ENCODE measurements at regions not wholly inside any gene's neighbourhood (a gene's known extent, or its start where the extent isn't known, plus 50 kb on each side); places are given as distances from the start of the nearest gene placed in this dataset.

- no peak for DNase-seq
- no peaks in the 10 kb centered on the region for H3K4me1 ChIP-seq (ENCODE audit: insufficient read depth, low read length)
- no peaks in the 10 kb centered on the region for H3K9me3 ChIP-seq (ENCODE audit: insufficient read depth, low read length, severe bottlenecking)
- no peak overlapping the region for H3K27ac ChIP-seq (ENCODE audit: low read length)
- H3K9ac ChIP-seq (ENCODE audit: low read depth, low read length): no peak overlapping the region
- no peak overlapping the region for H2AFZ ChIP-seq (ENCODE audit: low read depth, low read length)
- no peak for ATAC-seq (ENCODE audit: insufficient read depth, low read depth)
- H3K4me2 ChIP-seq (ENCODE audit: insufficient read depth, low read length): no peak overlapping the region
- TF ChIP-seq, protein P1, sequence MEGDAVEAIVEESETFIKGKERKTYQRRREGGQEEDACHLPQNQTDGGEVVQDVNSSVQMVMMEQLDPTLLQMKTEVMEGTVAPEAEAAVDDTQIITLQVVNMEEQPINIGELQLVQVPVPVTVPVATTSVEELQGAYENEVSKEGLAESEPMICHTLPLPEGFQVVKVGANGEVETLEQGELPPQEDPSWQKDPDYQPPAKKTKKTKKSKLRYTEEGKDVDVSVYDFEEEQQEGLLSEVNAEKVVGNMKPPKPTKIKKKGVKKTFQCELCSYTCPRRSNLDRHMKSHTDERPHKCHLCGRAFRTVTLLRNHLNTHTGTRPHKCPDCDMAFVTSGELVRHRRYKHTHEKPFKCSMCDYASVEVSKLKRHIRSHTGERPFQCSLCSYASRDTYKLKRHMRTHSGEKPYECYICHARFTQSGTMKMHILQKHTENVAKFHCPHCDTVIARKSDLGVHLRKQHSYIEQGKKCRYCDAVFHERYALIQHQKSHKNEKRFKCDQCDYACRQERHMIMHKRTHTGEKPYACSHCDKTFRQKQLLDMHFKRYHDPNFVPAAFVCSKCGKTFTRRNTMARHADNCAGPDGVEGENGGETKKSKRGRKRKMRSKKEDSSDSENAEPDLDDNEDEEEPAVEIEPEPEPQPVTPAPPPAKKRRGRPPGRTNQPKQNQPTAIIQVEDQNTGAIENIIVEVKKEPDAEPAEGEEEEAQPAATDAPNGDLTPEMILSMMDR (IDR thresholded peaks at IDR 0.05; ENCODE audit: borderline replicate concordance, extremely low read depth, low read length, poor library complexity, severe bottlenecking): no peak
- no peak for TF ChIP-seq EZH2 (IDR thresholded peaks at IDR 0.05; ENCODE audit: borderline replicate concordance, low read depth, low read length, severe bottlenecking)
- no peaks in the 10 kb centered on the region for H3K36me3 ChIP-seq (ENCODE audit: insufficient read depth, low read length)
- H4K20me1 ChIP-seq (ENCODE audit: insufficient read depth, low read length): no peaks in the 10 kb centered on the region
- no peaks in the 10 kb centered on the region for H3K79me2 ChIP-seq (ENCODE audit: insufficient read depth, low read length)
- H3K27me3 ChIP-seq (ENCODE audit: insufficient read depth, low read length, poor library complexity): no peaks in the 10 kb centered on the region
- no peak overlapping the region for H3K4me3 ChIP-seq (ENCODE audit: low read depth in 1 of 2, low read length in 2 of 2)
These were observed 183.6 kb upstream of the NR5A2 start for GRCh38 chr1:199843861-199844260.

GRCh38 chr1:199847021-199847420, 180.5 kb upstream of the NR5A2 start:
- ATAC-seq (ENCODE audit: insufficient read depth, low read depth): no peak
- Histone ChIP-seq H3K27me3 (ENCODE audit: insufficient read depth, low read length, poor library complexity) (no peaks in the 10 kb centered on the region), H4K20me1 (ENCODE audit: insufficient read depth, low read length) (no peaks in the 10 kb centered on the region), H3K9ac (ENCODE audit: low read depth, low read length) (no peak overlapping the region), H2AFZ (ENCODE audit: low read depth, low read length) (no peak overlapping the region), H3K4me3 (ENCODE audit: low read depth in 1 of 2, low read length in 2 of 2) (no peak overlapping the region), H3K36me3 (ENCODE audit: insufficient read depth, low read length) (no peaks in the 10 kb centered on the region), H3K79me2 (ENCODE audit: insufficient read depth, low read length) (no peaks in the 10 kb centered on the region), H3K4me2 (ENCODE audit: insufficient read depth, low read length) (no peak overlapping the region), H3K9me3 (ENCODE audit: insufficient read depth, low read length, severe bottlenecking) (no peaks in the 10 kb centered on the region), H3K4me1 (ENCODE audit: insufficient read depth, low read length) (no peaks in the 10 kb centered on the region), H3K27ac (ENCODE audit: low read length) (no peak overlapping the region)
- TF ChIP-seq, protein P1 (IDR thresholded peaks at IDR 0.05; ENCODE audit: borderline replicate concordance, extremely low read depth, low read length, poor library complexity, severe bottlenecking): no peak
- no peak for TF ChIP-seq EZH2 (IDR thresholded peaks at IDR 0.05; ENCODE audit: borderline replicate concordance, low read depth, low read length, severe bottlenecking)
- DNase-seq: no peak

GRCh38 chr1:199851439-199852140, 175.9 kb upstream of the NR5A2 start:
- Histone ChIP-seq H3K27ac (ENCODE audit: low read length) (no peak overlapping the region), H3K36me3 (ENCODE audit: insufficient read depth, low read length) (no peaks in the 10 kb centered on the region), H3K9me3 (ENCODE audit: insufficient read depth, low read length, severe bottlenecking) (no peaks in the 10 kb centered on the region), H3K4me2 (ENCODE audit: insufficient read depth, low read length) (no peak overlapping the region), H3K4me3 (ENCODE audit: low read depth in 1 of 2, low read length in 2 of 2) (no peak overlapping the region), H3K79me2 (ENCODE audit: insufficient read depth, low read length) (no peaks in the 10 kb centered on the region), H2AFZ (ENCODE audit: low read depth, low read length) (no peak overlapping the region), H3K4me1 (ENCODE audit: insufficient read depth, low read length) (no peaks in the 10 kb centered on the region), H3K9ac (ENCODE audit: low read depth, low read length) (no peak overlapping the region), H4K20me1 (ENCODE audit: insufficient read depth, low read length) (no peaks in the 10 kb centered on the region), H3K27me3 (ENCODE audit: insufficient read depth, low read length, poor library complexity) (peaks cover 5% of the 10 kb centered on the region)
- TF ChIP-seq, protein P1 (IDR thresholded peaks at IDR 0.05; ENCODE audit: borderline replicate concordance, extremely low read depth, low read length, poor library complexity, severe bottlenecking): no peak
- no peak for TF ChIP-seq EZH2 (IDR thresholded peaks at IDR 0.05; ENCODE audit: borderline replicate concordance, low read depth, low read length, severe bottlenecking)
- DNase-seq: no peak
- ATAC-seq (ENCODE audit: insufficient read depth, low read depth): no peak

Data from DND-41 (cell line).